NK-92 treated with Interleukin-12 subunit alpha and Interleukin-12 subunit beta, amount 100 ng/mL, for 24 hours (cell line): ENCODE measurements at regions not wholly inside any gene's neighbourhood (a gene's known extent, or its start where the extent isn't known, plus 50 kb on each side); places are given as distances from the start of the nearest gene placed in this dataset.

Experiments
- DNase-seq: peaks from one replicate; lab custom pipeline; 2025; lab: John Stamatoyannopoulos, UW

GRCh38 chr11:122399375-122399774 lies 256.1 kb upstream of the UBASH3B start:
- no peak for DNase-seq

- DNase-seq = no peak
Observed at GRCh38 chr11:122398851-122399250, 256.7 kb upstream of the UBASH3B start.

GRCh38 chr11:122398167-122398566 lies 257.4 kb upstream of the UBASH3B start:
- no peak for DNase-seq

GRCh38 chr11:122395282-122395681 lies 260.2 kb upstream of the UBASH3B start:
- no peak for DNase-seq

GRCh38 chr11:122394313-122394712 lies 261.2 kb upstream of the UBASH3B start:
- no peak for DNase-seq

GRCh38 chr11:122393209-122393860 lies 262.2 kb upstream of the UBASH3B start:
- no peak for DNase-seq

- no peak for DNase-seq
Observed at GRCh38 chr11:122392508-122392907, 263.0 kb upstream of the UBASH3B start.

- no peak for DNase-seq
Observed at GRCh38 chr11:122391049-122391448, 264.5 kb upstream of the UBASH3B start.

- DNase-seq = no peak
Observed at GRCh38 chr11:122383186-122383585, 267.2 kb upstream of the BLID start.

GRCh38 chr11:122375687-122376399 lies 259.8 kb upstream of the BLID start:
- peak; percentile 11 for DNase-seq

- no peak for DNase-seq
Observed at GRCh38 chr11:122368796-122369195, 252.8 kb upstream of the BLID start.

GRCh38 chr11:122367809-122368231 lies 251.8 kb upstream of the BLID start:
- no peak for DNase-seq

- DNase-seq = no peak
Observed at GRCh38 chr11:122365610-122366360, 249.8 kb upstream of the BLID start.

- no peak for DNase-seq
Observed at GRCh38 chr11:122363296-122363695, 247.3 kb upstream of the BLID start.

- no peak for DNase-seq
Observed at GRCh38 chr11:122362381-122362780, 246.4 kb upstream of the BLID start.

GRCh38 chr11:122360875-122361274 lies 244.9 kb upstream of the BLID start:
- no peak for DNase-seq

GRCh38 chr11:122359081-122359571 lies 243.1 kb upstream of the BLID start:
- no peak for DNase-seq

GRCh38 chr11:122358292-122358691 lies 242.3 kb upstream of the BLID start:
- DNase-seq = no peak

- DNase-seq = no peak
Observed at GRCh38 chr11:122355968-122356367, 240.0 kb upstream of the BLID start.

GRCh38 chr11:122354025-122354697 lies 238.1 kb upstream of the BLID start:
- no peak for DNase-seq

GRCh38 chr11:122353561-122353960 lies 237.5 kb upstream of the BLID start:
- DNase-seq = no peak
